SK-N-SH (cell line): ENCODE measurements at regions not wholly inside any gene's neighbourhood (a gene's known extent, or its start where the extent isn't known, plus 50 kb on each side); places are given as distances from the start of the nearest gene placed in this dataset.

ENCODE experiments used
- CTCF ChIA-PET: fragments of 300-600, 350-600 bp; formaldehyde crosslinking; extraction: SDS; loops from one replicate; lab custom pipeline; 2021; lab: Yijun Ruan, JAX
- POLR2A ChIA-PET: fragments of 350-600 bp; sonication (Branson Sonifier 250); formaldehyde crosslinking; extraction: SDS; loops from one replicate; lab custom pipeline; 2020; ENCODE audit warnings: antibody characterized with exemption, inconsistent platforms; lab: Yijun Ruan, JAX
- DNase-seq: peaks from one replicate; pipeline ENCODE4 v3.0.0; 2012
- H2AFZ ChIP-seq: fragments of 200-600 bp; sonication (generic); 2 replicates; pipeline ENCODE4 v1.8.1; 2016; ENCODE audit warnings: antibody characterized with exemption, mild to moderate bottlenecking, low read depth
- H3F3A ChIP-seq: fragments of 200-600 bp; sonication (generic); replicated peaks from 2 replicates; pipeline ENCODE3; 2016; ENCODE audit warnings: antibody characterized with exemption, mild to moderate bottlenecking; ENCODE audit not compliant: insufficient read depth
- H3K27ac ChIP-seq, 2 experiments: fragments of 200-500 bp in 1 of 2; fragments of 200-600 bp in 1 of 2; sonication (Bioruptor generic) in 1 of 2; sonication (generic), shearing (Covaris generic) in 1 of 2; 2 replicates each; pipeline versions ENCODE4 v1.5.1 to v1.6.1; 2014 to 2016; ENCODE audit warnings: low read depth in 2 of 2, inconsistent platforms in 1 of 2, low read length in 1 of 2, mild to moderate bottlenecking in 1 of 2, mixed read lengths in 1 of 2
- H3K27me3 ChIP-seq: fragments of 200-600 bp; sonication (generic), shearing (Covaris generic); 2 replicates; pipeline ENCODE4 v1.6.1; 2016; ENCODE audit warnings: mixed run types; ENCODE audit not compliant: insufficient read depth
- H3K36me3 ChIP-seq, 2 experiments: fragments of 200-500 bp in 1 of 2; fragments of 200-600 bp in 1 of 2; sonication (Bioruptor generic) in 1 of 2; sonication (generic) in 1 of 2; replicated peaks in 1 of 2; 2 replicates each; pipeline versions ENCODE3 to v1.5.1; 2014 to 2016; ENCODE audit warnings: low read length in 1 of 2, mild to moderate bottlenecking in 1 of 2; ENCODE audit not compliant: insufficient read depth in 2 of 2, control insufficient read depth in 1 of 2
- H3K4me1 ChIP-seq, 2 experiments: fragments of 200-500 bp in 1 of 2; fragments of 200-600 bp in 1 of 2; sonication (Bioruptor generic) in 1 of 2; sonication (generic), shearing (Covaris generic) in 1 of 2; 2 replicates each; pipeline versions ENCODE4 v1.5.1 to v1.6.1; 2014 to 2016; ENCODE audit warnings: low read depth in 1 of 2, low read length in 1 of 2, mixed run types in 1 of 2; ENCODE audit not compliant: insufficient read depth in 2 of 2, control insufficient read depth in 1 of 2
- H3K4me2 ChIP-seq: fragments of 200-600 bp; sonication (generic), shearing (Covaris generic); 2 replicates; pipeline ENCODE4 v1.6.1; 2017; ENCODE audit warnings: mixed run types
- H3K4me3 ChIP-seq, 2 experiments: fragments of 200-500 bp in 1 of 2; fragments of 200-600 bp in 1 of 2; sonication (Bioruptor generic) in 1 of 2; sonication (generic), shearing (Covaris generic) in 1 of 2; 2 replicates each; pipeline versions ENCODE4 v1.5.1 to v1.8.1; 2014 to 2016; ENCODE audit warnings: low read depth in 2 of 2, inconsistent platforms in 1 of 2, low read length in 1 of 2, mild to moderate bottlenecking in 1 of 2, mixed read lengths in 1 of 2, moderate library complexity in 1 of 2
- H3K79me2 ChIP-seq: fragments of 200-600 bp; sonication (generic); 2 replicates; pipeline ENCODE4 v1.8.1; 2017; ENCODE audit warnings: mild to moderate bottlenecking; ENCODE audit not compliant: insufficient read depth
- H3K9ac ChIP-seq: fragments of 200-600 bp; sonication (generic); 2 replicates; pipeline ENCODE4 v1.6.1; 2017; ENCODE audit warnings: mixed run types
- H3K9me2 ChIP-seq: fragments of 200-600 bp; sonication (generic); 2 replicates; pipeline ENCODE4 v1.6.1; 2017; ENCODE audit warnings: mixed run types
- H3K9me3 ChIP-seq: fragments of 200-600 bp; sonication (generic); 2 replicates; pipeline ENCODE4 v1.6.1; 2017; ENCODE audit warnings: mixed run types, mild to moderate bottlenecking, moderate library complexity
- H4K20me1 ChIP-seq: fragments of 200-600 bp; sonication (generic); 2 replicates; pipeline ENCODE4 v1.6.1; 2017; ENCODE audit warnings: mild to moderate bottlenecking, mixed run types; ENCODE audit not compliant: insufficient read depth
- CHD2 ChIP-seq: fragments of 150-350 bp; IDR thresholded peaks from 2 replicates; pipeline ENCODE4 v1.6.1; 2018; ENCODE audit warnings: low read length; ENCODE audit not compliant: partially characterized antibody
- ELF1 ChIP-seq: IDR thresholded peaks from 2 replicates; pipeline ENCODE4 v1.4.0; 2012
- EP300 ChIP-seq, 2 experiments: IDR thresholded peaks; 2 replicates each; pipeline versions ENCODE4 v1.4.0 to v1.6.1; 2012; ENCODE audit warnings: borderline replicate concordance in 1 of 2, low read depth in 1 of 2, low read length in 1 of 2
- EZH2phosphoT487 ChIP-seq: fragments of 200-600 bp; sonication (generic); IDR thresholded peaks from 2 replicates; pipeline ENCODE4 v1.6.1; 2017; ENCODE audit warnings: low read depth, mixed run types, mild to moderate bottlenecking, antibody characterized with exemption, moderate library complexity, borderline replicate concordance
- FOXM1 ChIP-seq: IDR thresholded peaks from 2 replicates; pipeline ENCODE4 v1.4.0; 2012; ENCODE audit warnings: low read depth, mild to moderate bottlenecking
- JUND ChIP-seq: IDR thresholded peaks from 2 replicates; pipeline ENCODE4 v1.4.0; 2012
- MXI1 ChIP-seq: IDR thresholded peaks from 2 replicates; pipeline ENCODE4 v1.6.1; 2012; ENCODE audit warnings: mild to moderate bottlenecking, low read depth, low read length, improper control_type of control experiment
- NFIC ChIP-seq: IDR thresholded peaks from 2 replicates; pipeline ENCODE4 v1.4.0; 2012; ENCODE audit warnings: borderline replicate concordance
- NRF1 ChIP-seq: IDR thresholded peaks from 2 replicates; pipeline ENCODE4 v1.6.1; 2012; ENCODE audit warnings: low read depth, mild to moderate bottlenecking, low read length
- RAD21 ChIP-seq: IDR thresholded peaks from 2 replicates; pipeline ENCODE4 v1.6.1; 2012; ENCODE audit warnings: mild to moderate bottlenecking, low read length
- RCOR1 ChIP-seq: fragments of 150-350 bp; IDR thresholded peaks from 2 replicates; pipeline ENCODE4 v1.6.1; 2017; ENCODE audit warnings: antibody characterized with exemption, low read length
- RXRA ChIP-seq: IDR thresholded peaks from 2 replicates; pipeline ENCODE4 v1.4.0; 2012; ENCODE audit warnings: low read depth, mild to moderate bottlenecking, borderline replicate concordance
- SIN3A ChIP-seq: IDR thresholded peaks from 2 replicates; pipeline ENCODE4 v1.6.1; 2012; ENCODE audit warnings: low read depth, mild to moderate bottlenecking, low read length, moderate library complexity, borderline replicate concordance
- SMC3 ChIP-seq: IDR thresholded peaks from 2 replicates; pipeline ENCODE4 v1.6.1; 2012; ENCODE audit warnings: low read depth, low read length, improper control_type of control experiment
- TEAD4 ChIP-seq: IDR thresholded peaks from 2 replicates; pipeline ENCODE4 v1.4.0; 2012; ENCODE audit warnings: mild to moderate bottlenecking, borderline replicate concordance; ENCODE audit not compliant: insufficient read depth
- WGBS: methylation state at CpG from one replicate; pipeline ENCODE4 v1.1.6; 2017; ENCODE audit warnings: low lambda C conversion rate; 5-methylcytosine and 5-hydroxymethylcytosine counted together
- TF ChIP-seq, protein P1 (sequence below): fragments of 150-350 bp; IDR thresholded peaks from 2 replicates; pipeline ENCODE4 v1.6.1; 2017; ENCODE audit warnings: antibody characterized with exemption, low read length, low read depth, borderline replicate concordance
- TF ChIP-seq, protein P2 (sequence below): IDR thresholded peaks from 2 replicates; pipeline ENCODE4 v1.6.1; 2012; ENCODE audit warnings: mild to moderate bottlenecking, low read depth, low read length, moderate library complexity
- TF ChIP-seq, protein P3 (sequence below): IDR thresholded peaks from 2 replicates; pipeline ENCODE4 v1.4.0; 2012; ENCODE audit warnings: low read depth, borderline replicate concordance

DNA sequence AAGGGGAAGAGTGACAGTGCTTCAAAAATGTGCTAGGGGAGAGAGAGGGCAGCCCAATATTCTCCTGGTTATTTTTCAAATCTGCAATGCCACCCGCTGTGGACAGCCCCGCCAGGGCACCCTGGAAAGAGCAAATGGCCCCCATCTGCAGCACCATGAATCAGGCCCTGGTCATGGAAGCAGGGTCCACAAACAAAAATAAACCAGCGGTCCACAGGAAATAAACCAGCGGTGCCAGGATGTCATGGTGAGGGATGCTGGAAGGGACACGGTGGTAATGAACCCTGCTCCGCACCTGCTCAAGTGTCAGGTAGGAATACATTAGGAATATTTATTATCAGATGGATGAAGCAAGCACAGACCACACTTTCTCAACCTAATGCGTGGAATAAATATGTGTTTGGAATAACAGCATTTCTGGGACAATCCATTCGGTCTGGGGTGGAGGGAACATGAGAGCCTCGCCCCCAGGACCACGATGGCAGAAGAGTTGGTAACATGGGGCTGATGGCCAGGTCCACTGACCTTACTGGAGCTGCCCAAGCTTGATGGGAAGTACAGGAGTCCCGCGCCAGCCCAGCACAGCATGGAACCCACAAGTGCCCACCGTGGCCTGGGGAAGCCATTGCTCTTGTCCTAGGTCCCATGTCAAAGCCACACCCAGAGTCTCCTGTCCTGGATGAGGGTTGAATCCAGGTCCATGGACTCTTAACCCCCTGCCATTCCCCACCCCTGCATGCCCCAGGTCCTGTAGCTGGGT, 181.7 kb downstream of the BRD1 start:
- POLR2A ChIA-PET = no interaction called here
- TF ChIP-seq MXI1 (no peak), RAD21 (no peak), CHD2 (no peak), NFIC (no peak), FOXM1 (no peak), TEAD4 (no peak), EP300 (IDR thresholded peaks at IDR 0.05; ENCODE audit: borderline replicate concordance in 1 of 2, low read depth in 1 of 2, low read length in 1 of 2) (no peak), RXRA (no peak), EZH2phosphoT487 (no peak)
- TF ChIP-seq, protein P1, sequence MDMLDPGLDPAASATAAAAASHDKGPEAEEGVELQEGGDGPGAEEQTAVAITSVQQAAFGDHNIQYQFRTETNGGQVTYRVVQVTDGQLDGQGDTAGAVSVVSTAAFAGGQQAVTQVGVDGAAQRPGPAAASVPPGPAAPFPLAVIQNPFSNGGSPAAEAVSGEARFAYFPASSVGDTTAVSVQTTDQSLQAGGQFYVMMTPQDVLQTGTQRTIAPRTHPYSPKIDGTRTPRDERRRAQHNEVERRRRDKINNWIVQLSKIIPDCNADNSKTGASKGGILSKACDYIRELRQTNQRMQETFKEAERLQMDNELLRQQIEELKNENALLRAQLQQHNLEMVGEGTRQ = no peak
- TF ChIP-seq, protein P2, sequence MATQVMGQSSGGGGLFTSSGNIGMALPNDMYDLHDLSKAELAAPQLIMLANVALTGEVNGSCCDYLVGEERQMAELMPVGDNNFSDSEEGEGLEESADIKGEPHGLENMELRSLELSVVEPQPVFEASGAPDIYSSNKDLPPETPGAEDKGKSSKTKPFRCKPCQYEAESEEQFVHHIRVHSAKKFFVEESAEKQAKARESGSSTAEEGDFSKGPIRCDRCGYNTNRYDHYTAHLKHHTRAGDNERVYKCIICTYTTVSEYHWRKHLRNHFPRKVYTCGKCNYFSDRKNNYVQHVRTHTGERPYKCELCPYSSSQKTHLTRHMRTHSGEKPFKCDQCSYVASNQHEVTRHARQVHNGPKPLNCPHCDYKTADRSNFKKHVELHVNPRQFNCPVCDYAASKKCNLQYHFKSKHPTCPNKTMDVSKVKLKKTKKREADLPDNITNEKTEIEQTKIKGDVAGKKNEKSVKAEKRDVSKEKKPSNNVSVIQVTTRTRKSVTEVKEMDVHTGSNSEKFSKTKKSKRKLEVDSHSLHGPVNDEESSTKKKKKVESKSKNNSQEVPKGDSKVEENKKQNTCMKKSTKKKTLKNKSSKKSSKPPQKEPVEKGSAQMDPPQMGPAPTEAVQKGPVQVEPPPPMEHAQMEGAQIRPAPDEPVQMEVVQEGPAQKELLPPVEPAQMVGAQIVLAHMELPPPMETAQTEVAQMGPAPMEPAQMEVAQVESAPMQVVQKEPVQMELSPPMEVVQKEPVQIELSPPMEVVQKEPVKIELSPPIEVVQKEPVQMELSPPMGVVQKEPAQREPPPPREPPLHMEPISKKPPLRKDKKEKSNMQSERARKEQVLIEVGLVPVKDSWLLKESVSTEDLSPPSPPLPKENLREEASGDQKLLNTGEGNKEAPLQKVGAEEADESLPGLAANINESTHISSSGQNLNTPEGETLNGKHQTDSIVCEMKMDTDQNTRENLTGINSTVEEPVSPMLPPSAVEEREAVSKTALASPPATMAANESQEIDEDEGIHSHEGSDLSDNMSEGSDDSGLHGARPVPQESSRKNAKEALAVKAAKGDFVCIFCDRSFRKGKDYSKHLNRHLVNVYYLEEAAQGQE = no peak
- TF ChIP-seq, all 33 proteins: peak for 0
- no peaks in the 10 kb centered on the region for H3K9me3 ChIP-seq

DNA sequence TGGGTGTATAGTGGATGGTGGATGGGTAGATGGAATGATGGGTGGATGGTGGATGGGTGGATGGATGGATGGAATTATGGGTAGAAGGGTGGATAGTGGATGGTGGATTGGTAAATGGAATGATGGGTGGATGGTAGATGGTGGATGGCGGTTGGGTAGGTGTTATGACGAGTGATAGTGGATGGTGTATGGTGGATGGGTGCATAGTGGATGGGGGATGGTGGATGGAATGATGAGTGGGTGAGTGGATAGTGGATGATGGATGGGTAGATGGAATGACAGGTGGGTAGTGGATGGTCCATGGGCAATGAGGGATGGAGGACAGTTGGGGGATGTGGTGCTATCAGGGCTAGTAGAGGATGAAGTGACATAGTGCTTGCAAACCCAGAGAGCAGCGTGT, 182.4 kb downstream of the BRD1 start:
- POLR2A ChIA-PET = no interaction called here
- H2AFZ ChIP-seq = no peak overlapping the region
- no peaks in the 10 kb centered on the region for H3K27me3 ChIP-seq
- DNase-seq = no peak
- H3K4me3 ChIP-seq = no peak overlapping the region
- H4K20me1 ChIP-seq = no peaks in the 10 kb centered on the region
- CTCF ChIA-PET = no interaction called here
- no peaks in the 10 kb centered on the region for H3K36me3 ChIP-seq
- 20% methylated on average over 3 of the region's 3 CpGs for WGBS
- H3F3A ChIP-seq = no peaks in the 10 kb centered on the region
- H3K4me1 ChIP-seq = no peaks in the 10 kb centered on the region
- H3K4me2 ChIP-seq = no peak overlapping the region
- H3K27ac ChIP-seq = no peak overlapping the region
- no peaks in the 10 kb centered on the region for H3K9me3 ChIP-seq
- no peaks in the 10 kb centered on the region for H3K9me2 ChIP-seq
- no peaks in the 10 kb centered on the region for H3K79me2 ChIP-seq
- H3K9ac ChIP-seq = no peak overlapping the region
- TF ChIP-seq EZH2phosphoT487 = no peak
- no peak for TF ChIP-seq ELF1
- TF ChIP-seq RCOR1 = no peak
- TF ChIP-seq NRF1 = no peak
- TF ChIP-seq SMC3 = no peak
- TF ChIP-seq JUND = no peak
- TF ChIP-seq EP300 (IDR thresholded peaks at IDR 0.05; ENCODE audit: borderline replicate concordance in 1 of 2, low read depth in 1 of 2, low read length in 1 of 2) = no peak
- TF ChIP-seq, protein P3, sequence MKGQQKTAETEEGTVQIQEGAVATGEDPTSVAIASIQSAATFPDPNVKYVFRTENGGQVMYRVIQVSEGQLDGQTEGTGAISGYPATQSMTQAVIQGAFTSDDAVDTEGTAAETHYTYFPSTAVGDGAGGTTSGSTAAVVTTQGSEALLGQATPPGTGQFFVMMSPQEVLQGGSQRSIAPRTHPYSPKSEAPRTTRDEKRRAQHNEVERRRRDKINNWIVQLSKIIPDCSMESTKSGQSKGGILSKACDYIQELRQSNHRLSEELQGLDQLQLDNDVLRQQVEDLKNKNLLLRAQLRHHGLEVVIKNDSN = no peak
- TF ChIP-seq MXI1 = no peak
- no peak for TF ChIP-seq SIN3A
- TF ChIP-seq FOXM1 = no peak
- TF ChIP-seq NFIC = no peak

More for the DNA sequence above, 181.7 kb downstream of the BRD1 start:
- no peaks in the 10 kb centered on the region for H3F3A ChIP-seq
- no peaks in the 10 kb centered on the region for H3K79me2 ChIP-seq
- H2AFZ ChIP-seq = no peak overlapping the region
- no peaks in the 10 kb centered on the region for H3K9me2 ChIP-seq
- no peaks in the 10 kb centered on the region for H4K20me1 ChIP-seq
- no peak overlapping the region for H3K27ac ChIP-seq
- no peak overlapping the region for H3K9ac ChIP-seq
- CTCF ChIA-PET = interaction anchor here (1.6 kb wide), 1 partner anchor 8 kb away, joined by 3 read pairs; no protein-coding TSS in a partner anchor
- H3K27me3 ChIP-seq = no peaks in the 10 kb centered on the region
- no peak overlapping the region for H3K4me3 ChIP-seq
- no peak for DNase-seq
- no peak overlapping the region for H3K4me2 ChIP-seq
- H3K36me3 ChIP-seq = no peaks in the 10 kb centered on the region
- no peaks in the 10 kb centered on the region for H3K4me1 ChIP-seq
- WGBS = 38% methylated on average over 10 of the region's 13 CpGs
